ENCODE measurements at regions not wholly inside any gene's neighbourhood (a gene's known extent, or its start where the extent isn't known, plus 50 kb on each side); places are given as distances from the start of the nearest gene placed in this dataset.
"Not testable (repeated sequence)": the region's sequence is repeated elsewhere in the genome, so short reads cannot be mapped to it uniquely, and the experiment has no call there.

DNA sequence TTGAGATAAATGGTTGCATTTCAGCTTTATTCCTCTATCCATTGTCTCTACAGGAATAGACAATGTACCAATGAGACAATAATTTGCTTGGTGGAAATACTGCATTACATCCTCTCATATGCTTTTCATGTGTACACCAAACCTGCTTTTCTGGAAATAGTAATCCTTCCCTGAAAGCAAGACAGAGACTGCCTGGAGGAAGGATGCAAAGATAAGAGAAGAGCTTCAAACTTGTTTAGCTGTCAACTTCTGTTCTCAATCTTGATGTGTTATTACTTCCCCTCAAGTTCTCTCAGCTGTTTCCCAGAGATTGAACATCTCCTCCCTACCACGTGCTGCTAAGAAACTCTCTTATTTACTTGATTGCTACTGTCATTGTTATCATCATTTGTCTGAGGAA is 1125.4 kb upstream of the TMPRSS15 start:
- TF ChIP-seq, protein P1, sequence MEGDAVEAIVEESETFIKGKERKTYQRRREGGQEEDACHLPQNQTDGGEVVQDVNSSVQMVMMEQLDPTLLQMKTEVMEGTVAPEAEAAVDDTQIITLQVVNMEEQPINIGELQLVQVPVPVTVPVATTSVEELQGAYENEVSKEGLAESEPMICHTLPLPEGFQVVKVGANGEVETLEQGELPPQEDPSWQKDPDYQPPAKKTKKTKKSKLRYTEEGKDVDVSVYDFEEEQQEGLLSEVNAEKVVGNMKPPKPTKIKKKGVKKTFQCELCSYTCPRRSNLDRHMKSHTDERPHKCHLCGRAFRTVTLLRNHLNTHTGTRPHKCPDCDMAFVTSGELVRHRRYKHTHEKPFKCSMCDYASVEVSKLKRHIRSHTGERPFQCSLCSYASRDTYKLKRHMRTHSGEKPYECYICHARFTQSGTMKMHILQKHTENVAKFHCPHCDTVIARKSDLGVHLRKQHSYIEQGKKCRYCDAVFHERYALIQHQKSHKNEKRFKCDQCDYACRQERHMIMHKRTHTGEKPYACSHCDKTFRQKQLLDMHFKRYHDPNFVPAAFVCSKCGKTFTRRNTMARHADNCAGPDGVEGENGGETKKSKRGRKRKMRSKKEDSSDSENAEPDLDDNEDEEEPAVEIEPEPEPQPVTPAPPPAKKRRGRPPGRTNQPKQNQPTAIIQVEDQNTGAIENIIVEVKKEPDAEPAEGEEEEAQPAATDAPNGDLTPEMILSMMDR (conservative IDR thresholded peaks at IDR 0.05; ENCODE audit: low read depth, low read length) = no peak
- no peak for DNase-seq (ENCODE audit: low read depth)
- no peak overlapping the region for H3K4me3 ChIP-seq (ENCODE audit: low read depth, low read length)

DNA sequence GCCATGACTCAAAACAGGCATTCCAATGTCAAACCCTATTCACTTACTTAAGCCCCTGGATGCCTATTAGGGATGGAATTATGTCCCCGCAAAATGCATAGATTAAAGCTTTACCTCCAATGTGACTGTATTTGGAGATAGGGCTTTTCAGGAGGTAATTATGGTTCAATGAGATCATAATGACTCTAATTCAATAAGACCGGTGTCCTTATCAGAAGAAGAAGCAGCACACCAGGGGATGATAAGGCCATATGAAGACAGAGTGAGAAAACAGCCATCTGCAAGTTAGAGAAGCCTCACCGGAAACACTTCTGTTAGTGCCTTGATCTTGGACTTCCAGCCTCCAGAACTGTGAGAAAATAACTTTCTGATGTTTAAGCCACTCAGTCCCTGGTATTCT is 1131.8 kb upstream of the TMPRSS15 start:
- DNase-seq (ENCODE audit: low read depth) = no peak
- TF ChIP-seq, protein P1 (conservative IDR thresholded peaks at IDR 0.05; ENCODE audit: low read depth, low read length) = no peak
- no peak overlapping the region for H3K4me3 ChIP-seq (ENCODE audit: low read depth, low read length)

DNA sequence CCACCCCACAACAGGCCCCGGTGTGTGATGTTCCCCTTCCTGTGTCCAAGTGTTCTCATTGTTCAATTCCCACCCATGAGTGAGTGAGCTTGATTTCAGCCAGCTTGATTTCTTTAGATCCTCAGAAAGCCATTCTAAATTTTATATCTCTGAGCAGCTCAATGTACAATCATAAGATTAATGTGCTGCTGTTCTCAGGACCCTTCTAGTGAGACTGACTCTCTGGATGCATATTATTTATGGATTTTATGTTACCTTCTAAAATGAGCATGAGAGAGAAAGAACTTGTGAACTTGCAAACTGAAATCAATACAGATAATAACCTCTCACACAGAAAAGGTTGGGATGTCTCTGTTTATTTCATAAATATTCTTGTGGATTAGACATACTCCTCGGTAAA is 1133.5 kb upstream of the TMPRSS15 start:
- TF ChIP-seq, protein P1 (conservative IDR thresholded peaks at IDR 0.05; ENCODE audit: low read depth, low read length) = no peak
- no peak overlapping the region for H3K4me3 ChIP-seq (ENCODE audit: low read depth, low read length)

DNA sequence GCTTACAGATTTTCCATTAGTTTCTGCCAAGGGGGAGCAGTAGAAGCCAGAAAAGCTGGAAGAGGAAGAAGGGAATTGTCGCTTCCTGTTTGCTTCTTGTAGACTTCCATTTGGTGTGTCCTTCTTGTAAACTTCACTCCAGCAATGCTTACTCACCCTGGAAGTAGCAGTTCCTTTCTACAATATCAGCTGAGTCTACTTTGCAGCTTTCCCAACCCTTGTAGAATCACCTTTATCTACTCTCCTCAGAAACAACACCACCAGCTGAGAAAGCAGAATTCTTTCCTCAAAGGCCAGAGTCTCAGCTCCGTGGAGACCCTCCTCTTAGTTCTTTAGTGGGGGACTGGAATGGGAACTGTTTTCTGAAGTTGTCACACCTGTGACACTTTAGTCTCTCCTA is 1136.7 kb upstream of the TMPRSS15 start:
- TF ChIP-seq, protein P1 (conservative IDR thresholded peaks at IDR 0.05; ENCODE audit: low read depth, low read length) = no peak
- no peak for DNase-seq (ENCODE audit: low read depth)
- H3K4me3 ChIP-seq (ENCODE audit: low read depth, low read length) = no peak overlapping the region

More for the DNA sequence above, 1133.5 kb upstream of the TMPRSS15 start:
- DNase-seq (ENCODE audit: low read depth) = no peak

DNA sequence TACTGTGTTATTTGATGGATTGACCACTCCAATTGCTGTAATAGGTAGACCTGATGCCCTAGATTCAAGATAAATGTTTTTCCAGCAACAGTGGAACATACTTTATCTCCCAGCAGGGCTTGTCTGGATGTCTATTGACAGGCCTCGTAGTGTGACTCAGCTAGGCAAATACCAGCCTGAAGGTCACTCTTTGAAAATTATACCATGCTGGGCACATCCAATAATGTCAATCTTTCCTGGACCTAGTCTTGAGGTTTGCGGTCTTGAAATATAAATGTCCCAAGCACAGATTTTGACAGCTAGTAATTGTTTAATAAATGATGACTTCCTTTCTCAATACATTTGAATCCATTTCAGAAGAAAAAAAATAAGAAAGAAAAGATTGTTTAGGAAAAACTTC is 1138.0 kb upstream of the TMPRSS15 start:
- H3K4me3 ChIP-seq (ENCODE audit: low read depth, low read length) = no peak overlapping the region
- no peak for DNase-seq (ENCODE audit: low read depth)
- TF ChIP-seq, protein P1 (conservative IDR thresholded peaks at IDR 0.05; ENCODE audit: low read depth, low read length) = no peak

DNA sequence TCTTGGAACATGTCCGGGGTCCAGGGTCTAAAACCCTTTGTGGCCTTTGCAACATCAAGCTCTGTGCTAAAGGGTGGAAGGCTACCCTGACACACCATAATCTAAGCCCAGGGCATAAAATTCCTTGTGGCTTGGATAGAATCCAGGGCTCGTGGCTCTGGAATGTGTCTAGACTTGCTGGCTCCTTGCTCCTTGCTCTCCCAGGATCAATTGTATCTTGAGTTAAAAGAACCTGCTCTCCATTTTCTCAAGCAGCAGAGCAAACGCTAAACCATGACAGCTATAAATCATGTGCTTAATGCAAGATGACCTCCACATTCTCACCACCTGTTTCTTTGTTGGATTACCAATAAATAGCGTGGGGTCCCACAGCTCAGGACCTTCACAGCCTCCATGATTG is 1140.9 kb upstream of the TMPRSS15 start:
- DNase-seq (ENCODE audit: low read depth) = peak; percentile 38
- not testable (repeated sequence) for H3K4me3 ChIP-seq (ENCODE audit: low read depth, low read length)

DNA sequence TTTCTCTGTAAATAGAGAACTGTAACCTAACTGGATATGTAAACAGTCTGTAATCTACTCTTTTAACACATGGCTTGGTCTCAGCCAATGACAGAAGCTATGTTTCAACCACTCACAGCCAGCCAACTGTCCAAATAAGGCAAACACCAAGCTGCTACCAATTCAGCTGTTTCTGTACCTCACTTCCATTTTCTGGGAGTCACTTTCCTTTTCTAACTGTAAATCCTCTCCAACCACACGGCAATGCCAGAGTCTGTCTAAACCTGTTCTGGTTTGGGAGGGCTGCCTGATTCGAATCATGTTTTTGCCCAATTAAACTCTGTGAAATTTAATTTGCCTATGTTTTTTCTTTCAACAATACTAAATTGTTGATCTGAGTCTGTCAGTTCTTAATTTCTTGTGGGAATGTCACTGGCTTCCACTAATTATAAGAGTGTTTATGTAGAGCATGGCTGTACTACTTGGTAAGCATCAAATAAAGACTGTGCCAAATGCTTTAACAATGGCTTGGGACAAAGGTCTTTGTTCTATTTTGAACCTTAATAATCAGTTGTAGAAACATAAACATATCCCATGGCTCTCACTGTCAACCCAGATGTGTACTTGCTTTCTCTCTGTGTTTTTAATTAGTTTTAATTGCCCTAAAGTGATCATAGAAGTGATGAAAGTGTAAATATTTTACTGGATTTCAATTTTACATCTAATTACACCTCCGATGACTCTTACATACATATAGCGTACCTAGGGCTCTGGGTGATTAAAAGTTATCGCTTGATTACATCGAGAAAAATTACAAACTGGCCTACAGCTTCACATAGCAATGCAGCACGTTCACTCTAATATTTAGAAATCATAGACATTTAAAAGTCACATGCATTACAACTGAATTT is 1144.6 kb upstream of the TMPRSS15 start:
- DNase-seq (ENCODE audit: low read depth) = no peak
- H3K4me3 ChIP-seq (ENCODE audit: low read depth, low read length) = no peak overlapping the region
- TF ChIP-seq, protein P1 (conservative IDR thresholded peaks at IDR 0.05; ENCODE audit: low read depth, low read length) = no peak
